GM18505 (cell line): ENCODE measurements at regions not wholly inside any gene's neighbourhood (a gene's known extent, or its start where the extent isn't known, plus 50 kb on each side); places are given as distances from the start of the nearest gene placed in this dataset.

Experiments used
- ATAC-seq: cut with Tn5 transposase; IDR thresholded peaks from one replicate; pipeline ENCODE4 v1.9.1; 2021; ENCODE audit not compliant: unreplicated experiment
- POLR2A ChIP-seq: IDR thresholded peaks from 4 replicates; pipeline ENCODE4 v1.6.1; 2011; ENCODE audit warnings: borderline replicate concordance; ENCODE audit not compliant: insufficient read depth, insufficient read length; ENCODE audit errors: extremely low read depth

DNA sequence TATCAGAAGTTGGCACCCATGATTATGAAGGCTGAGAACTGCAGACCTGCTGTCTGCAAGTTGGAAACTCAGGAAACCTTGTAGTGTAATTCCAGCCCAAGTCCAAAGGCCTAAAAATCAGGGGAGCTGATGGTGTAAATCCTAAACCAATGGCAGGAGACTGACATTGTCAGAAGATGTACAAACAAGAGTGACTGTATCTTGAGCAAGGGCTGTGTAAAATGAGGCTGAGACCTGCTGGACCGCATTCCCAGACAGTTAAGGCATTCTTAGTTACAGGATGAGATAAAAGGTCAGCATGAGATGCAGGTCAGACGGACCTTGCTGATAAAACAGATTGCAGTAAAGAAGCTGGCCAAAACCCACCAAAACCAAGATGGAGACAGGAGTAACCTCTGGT, 147.7 kb downstream of the COG6 start:
- TF ChIP-seq POLR2A, result no peak
- no peak for ATAC-seq

DNA sequence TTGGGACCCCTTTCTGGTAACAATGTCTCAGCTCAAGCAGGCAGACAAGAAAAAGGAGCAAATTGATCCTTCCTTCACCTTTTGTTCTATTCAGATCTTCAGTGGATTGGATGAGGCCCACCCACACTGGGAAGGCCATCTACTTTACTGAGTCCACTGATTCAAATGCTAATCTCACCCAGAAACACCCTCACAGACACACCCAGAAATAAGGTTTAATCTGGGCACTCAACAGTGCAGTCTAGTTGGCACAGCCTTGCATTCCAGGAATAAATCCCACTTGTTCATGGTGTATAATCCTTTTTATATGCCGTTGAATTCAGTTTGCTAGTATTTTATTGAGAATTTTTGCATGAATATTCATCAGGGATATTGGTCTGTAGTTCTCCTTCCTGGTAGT, 148.4 kb downstream of the COG6 start:
- TF ChIP-seq POLR2A, result no peak
- no peak for ATAC-seq

DNA sequence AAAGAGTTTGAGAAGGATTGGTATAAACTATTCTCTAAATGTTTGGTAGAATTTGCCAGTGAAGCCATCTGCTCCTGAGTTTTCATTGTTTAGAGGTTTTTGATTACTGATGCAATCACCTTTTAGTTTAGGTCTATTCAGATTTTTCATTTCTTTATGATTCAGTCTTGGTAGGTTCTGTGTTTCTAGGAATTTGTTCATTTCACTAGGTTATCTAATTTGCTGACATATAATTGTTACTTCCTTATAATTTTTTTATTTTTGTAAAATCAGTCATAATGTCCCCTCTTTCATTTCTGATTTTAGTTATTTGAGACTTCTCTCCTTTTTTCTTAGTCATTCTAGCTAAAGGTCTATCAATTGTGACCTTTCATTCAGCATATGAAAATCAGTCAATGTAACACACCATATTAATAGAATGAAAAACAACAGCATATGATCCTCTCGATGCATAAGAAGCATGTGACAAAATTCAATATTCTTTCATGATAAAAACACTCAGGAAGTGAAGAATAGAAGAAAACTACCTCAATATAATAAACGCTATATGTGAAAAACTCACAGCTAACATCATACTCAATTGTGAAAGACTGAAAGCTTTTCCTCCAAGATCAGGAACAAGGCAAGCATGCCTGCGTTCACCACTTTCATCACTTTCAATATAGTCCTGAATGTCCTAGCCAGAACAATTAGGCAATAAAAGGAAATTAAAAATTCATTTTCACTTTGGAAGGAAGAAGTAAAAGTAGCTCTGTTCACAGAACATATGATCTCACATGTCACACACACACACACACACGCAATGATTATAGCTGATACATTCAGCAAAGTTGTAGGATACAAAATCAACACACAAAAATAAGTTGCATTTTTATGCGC, 149.1 kb downstream of the COG6 start:
- TF ChIP-seq POLR2A, result no peak
- no peak for ATAC-seq

GRCh38 chr13:39809466-39809865, 154.0 kb downstream of the COG6 start:
- TF ChIP-seq POLR2A, result no peak
- no peak for ATAC-seq

- no peak for ATAC-seq
- no peak for TF ChIP-seq POLR2A
Measured at GRCh38 chr13:39810091-39810877, 154.8 kb downstream of the COG6 start.

DNA sequence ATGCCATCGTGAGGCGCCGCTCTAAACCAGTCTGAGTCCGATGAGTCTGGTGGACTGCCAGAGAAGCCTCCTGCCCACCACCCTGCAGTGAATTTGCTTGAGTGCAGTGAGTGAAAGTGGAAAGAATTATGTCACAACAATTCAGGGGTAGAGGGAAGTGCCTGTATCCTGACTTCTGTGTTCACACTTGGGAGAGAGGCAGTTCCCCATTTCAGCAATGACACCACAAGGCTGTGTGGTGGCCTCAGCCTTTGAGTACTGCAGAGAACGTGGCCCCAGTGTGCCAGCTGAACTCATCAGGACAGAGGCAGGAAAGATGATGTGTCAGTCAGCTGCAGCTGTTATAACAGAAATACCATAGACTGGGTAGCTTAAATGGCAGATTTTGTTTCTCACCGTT, 155.6 kb downstream of the COG6 start:
- no peak for ATAC-seq
- no peak for TF ChIP-seq POLR2A

DNA sequence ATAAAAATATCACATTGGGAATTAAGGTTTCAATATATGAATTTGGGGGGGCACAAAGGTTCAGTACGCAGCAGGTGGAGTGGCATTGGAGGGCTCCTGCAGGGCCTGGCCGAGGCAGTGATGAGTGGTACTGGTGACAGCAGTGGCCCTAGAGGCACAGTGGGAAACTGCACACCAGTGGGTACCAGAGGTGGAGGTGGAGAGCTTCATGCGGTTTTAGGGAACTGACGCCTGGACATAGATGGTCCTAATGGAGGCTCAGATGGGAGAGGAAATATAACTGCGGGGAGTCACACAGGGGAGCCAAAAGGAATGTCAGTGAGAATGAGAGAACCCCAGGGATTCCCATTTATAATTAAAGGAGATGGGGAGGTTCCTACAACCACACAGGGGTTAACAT, 156.2 kb downstream of the COG6 start:
- no peak for TF ChIP-seq POLR2A
- ATAC-seq, result no peak

DNA sequence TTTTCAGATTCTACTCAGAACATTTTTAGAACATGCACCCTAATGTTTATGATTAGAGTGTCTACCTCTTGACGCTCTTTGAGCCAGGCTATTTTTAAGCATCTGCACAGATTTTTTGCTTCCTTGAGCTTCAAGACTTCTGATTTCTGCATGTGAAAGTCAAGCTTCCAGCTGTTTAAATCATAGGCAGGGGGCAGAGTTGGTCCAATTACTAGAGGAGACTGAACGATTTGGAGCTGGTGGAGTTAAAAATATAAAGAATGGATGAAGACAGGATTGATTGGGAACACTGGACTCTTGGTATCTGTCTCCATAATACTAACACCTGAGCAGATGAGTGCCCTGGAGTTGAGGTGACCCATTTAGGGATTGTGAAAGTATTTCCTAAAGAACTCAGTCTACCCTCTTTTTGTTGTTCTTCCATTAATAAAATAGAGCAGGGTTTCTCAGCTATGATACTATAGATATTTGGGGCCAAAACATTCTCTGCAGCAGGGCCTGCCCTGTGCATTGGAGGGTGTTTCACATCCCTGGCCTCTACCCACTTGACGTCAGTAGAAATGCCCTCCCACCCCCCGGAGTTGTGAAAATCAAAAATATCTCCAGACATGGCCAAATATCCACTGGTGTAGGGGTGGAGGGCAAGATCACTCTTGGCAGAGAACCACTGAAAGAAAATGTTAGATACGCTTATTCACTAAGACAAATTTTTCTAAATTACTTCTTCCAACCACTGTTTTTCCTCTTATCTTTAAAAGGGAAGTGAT, 160.1 kb downstream of the COG6 start:
- ATAC-seq, result no peak
- no peak for TF ChIP-seq POLR2A

GRCh38 chr13:39816936-39817335, 161.5 kb downstream of the COG6 start:
- no peak for ATAC-seq
- TF ChIP-seq POLR2A, result no peak

DNA sequence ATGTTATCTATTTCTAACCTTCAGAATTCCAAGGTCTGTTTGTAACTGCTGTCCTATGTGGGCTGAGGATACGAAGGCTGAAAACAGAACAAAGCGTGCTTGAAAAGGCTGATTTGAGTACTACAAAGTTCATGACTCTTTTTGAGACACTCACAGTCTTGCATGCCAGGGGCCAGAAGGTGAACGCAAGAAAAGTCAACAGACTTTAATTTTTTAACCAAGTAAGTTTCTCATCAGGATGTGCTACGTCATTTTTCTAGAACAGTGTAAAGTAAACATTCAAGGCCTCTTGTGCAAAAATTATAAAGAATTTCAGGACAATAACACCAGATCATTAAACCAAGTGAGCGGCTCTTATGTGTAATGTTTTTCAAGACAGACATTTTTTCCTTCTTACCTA, 163.5 kb downstream of the COG6 start:
- ATAC-seq, result no peak
- no peak for TF ChIP-seq POLR2A

DNA sequence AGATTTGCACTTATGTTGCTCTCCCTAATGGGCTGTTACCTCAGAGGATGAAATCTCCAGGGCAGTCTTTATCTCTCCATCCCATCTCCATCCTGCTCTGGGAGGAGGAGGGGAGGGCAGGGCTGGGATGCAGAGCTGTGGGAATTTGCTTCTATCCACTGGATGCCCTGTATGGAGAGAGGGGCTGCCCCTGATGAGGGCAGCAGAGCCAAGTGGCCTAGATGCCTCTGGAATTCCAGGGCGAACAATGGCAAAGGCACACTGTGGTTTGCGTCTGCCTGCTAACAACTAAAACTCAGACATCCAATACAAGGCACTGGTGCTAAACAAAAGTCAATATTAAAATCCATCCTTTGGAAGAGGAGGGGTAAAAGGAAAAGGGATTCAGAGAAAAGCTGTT, 165.1 kb downstream of the COG6 start:
- no peak for ATAC-seq

DNA sequence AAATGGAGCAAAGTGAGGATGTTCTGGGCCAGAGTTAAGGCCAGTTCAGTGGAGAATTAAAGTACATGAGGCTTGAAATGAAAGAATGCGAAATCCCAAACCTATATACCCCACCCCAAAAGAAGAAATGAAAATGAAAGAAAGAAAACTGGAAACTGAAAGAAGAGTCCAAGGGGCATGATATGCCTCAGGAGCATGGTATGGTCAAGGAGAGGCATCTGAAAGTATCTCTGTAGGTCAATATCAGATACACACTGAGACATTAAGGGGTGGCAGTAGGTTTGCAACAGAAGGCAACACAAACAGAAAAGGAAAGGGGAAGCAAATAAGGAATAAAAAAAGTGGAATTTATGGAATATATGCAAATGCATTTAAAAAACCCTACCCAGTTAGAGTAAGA, 166.5 kb downstream of the COG6 start:
- ATAC-seq, result no peak
- no peak for TF ChIP-seq POLR2A

More for the DNA sequence above, 165.1 kb downstream of the COG6 start:
- no peak for TF ChIP-seq POLR2A

DNA sequence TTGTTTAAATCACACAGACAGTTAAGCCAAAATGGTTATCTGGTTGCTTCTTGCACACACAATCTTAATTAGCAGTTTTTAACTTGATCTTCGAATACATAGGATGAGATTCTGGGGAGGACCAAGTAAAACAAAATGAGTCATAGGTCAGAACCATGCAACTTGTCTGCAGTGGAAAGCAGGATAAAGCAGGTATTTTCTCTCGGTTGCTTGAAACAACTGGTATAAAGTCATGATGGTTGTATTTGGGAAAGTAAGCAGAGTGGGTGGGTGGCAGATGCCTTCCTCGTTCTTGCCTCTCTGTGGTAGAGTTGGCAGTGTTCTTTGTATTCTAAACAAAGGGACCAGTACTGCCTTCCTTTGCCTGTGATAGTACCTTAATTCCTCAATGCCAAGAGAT, 167.0 kb downstream of the COG6 start:
- ATAC-seq, result no peak
- no peak for TF ChIP-seq POLR2A
